GM12878 (cell line): ENCODE measurements at regions not wholly inside any gene's neighbourhood (a gene's known extent, or its start where the extent isn't known, plus 50 kb on each side); places are given as distances from the start of the nearest gene placed in this dataset.

Experiments used
- BRCA1 ChIP-seq: IDR thresholded peaks from 2 replicates; pipeline ENCODE4 v1.6.1; 2011; ENCODE audit warnings: low read depth, low read length, improper control_type of control experiment
- CREM ChIP-seq: IDR thresholded peaks from 2 replicates; pipeline ENCODE4 v1.6.1; 2014; ENCODE audit warnings: antibody characterized with exemption, low read depth
- CTCF ChIP-seq, 3 experiments: IDR thresholded peaks in 2 of 3; conservative IDR thresholded peaks in 1 of 3; 2 replicates each; pipeline ENCODE4 v1.5.1; 2011; ENCODE audit warnings: low read depth in 3 of 3, low read length in 3 of 3, mild to moderate bottlenecking in 3 of 3, control low read depth in 2 of 3, moderate library complexity in 2 of 3, inconsistent platforms in 1 of 3, mixed read lengths in 1 of 3; ENCODE audit not compliant: control insufficient read depth in 2 of 3, insufficient read depth in 1 of 3; ENCODE audit errors: extremely low read depth in 1 of 3
- EZH2 ChIP-seq: IDR thresholded peaks from 2 replicates; pipeline ENCODE4 v1.6.1; 2012; ENCODE audit warnings: low read depth, mild to moderate bottlenecking, control low read depth, inconsistent platforms, low read length, borderline replicate concordance; ENCODE audit not compliant: control insufficient read depth
- HDAC6 ChIP-seq: fragments of 200-600 bp; sonication (generic); IDR thresholded peaks from one replicate; pipeline ENCODE4 v1.8.0; 2017; ENCODE audit warnings: antibody characterized with exemption; ENCODE audit not compliant: unreplicated experiment
- KDM1A ChIP-seq: fragments of 200-600 bp; sonication (generic); IDR thresholded peaks from 2 replicates; pipeline ENCODE4 v1.6.1; 2016; ENCODE audit warnings: borderline replicate concordance
- POLR2AphosphoS5 ChIP-seq: IDR thresholded peaks from 2 replicates; pipeline ENCODE4 v1.6.1; 2011; ENCODE audit warnings: mild to moderate bottlenecking, low read length, inconsistent platforms
- SRF ChIP-seq, 2 experiments: IDR thresholded peaks; 2 replicates each; pipeline ENCODE4 v1.6.1; 2011; ENCODE audit warnings: low read depth in 2 of 2, low read length in 2 of 2, mild to moderate bottlenecking in 1 of 2, moderate library complexity in 1 of 2
- USF2 ChIP-seq: IDR thresholded peaks from 2 replicates; pipeline ENCODE4 v1.6.1; 2011; ENCODE audit warnings: low read depth, low read length, improper control_type of control experiment, borderline replicate concordance
- YY1 ChIP-seq: IDR thresholded peaks from 2 replicates; pipeline ENCODE4 v1.6.1; 2011; ENCODE audit warnings: low read depth, mild to moderate bottlenecking, low read length
- ZBTB40 ChIP-seq: fragments of 450-650 bp; IDR thresholded peaks from 2 replicates; pipeline ENCODE4 v1.6.1; 2016; ENCODE audit warnings: mild to moderate bottlenecking, moderate library complexity, borderline replicate concordance
- ZNF274 ChIP-seq: IDR thresholded peaks from one replicate; pipeline ENCODE4 v1.8.0; 2011; ENCODE audit not compliant: insufficient read length, insufficient read depth
- ZNF384 ChIP-seq: IDR thresholded peaks from 2 replicates; pipeline ENCODE4 v1.6.1; 2012; ENCODE audit warnings: low read depth, mild to moderate bottlenecking, low read length, improper control_type of control experiment, borderline replicate concordance
- TF ChIP-seq, protein P1 (sequence below): IDR thresholded peaks from 2 replicates; pipeline ENCODE4 v1.6.1; 2012; ENCODE audit warnings: improper control_type of control experiment, low read depth, low read length; ENCODE audit not compliant: insufficient replicate concordance

DNA sequence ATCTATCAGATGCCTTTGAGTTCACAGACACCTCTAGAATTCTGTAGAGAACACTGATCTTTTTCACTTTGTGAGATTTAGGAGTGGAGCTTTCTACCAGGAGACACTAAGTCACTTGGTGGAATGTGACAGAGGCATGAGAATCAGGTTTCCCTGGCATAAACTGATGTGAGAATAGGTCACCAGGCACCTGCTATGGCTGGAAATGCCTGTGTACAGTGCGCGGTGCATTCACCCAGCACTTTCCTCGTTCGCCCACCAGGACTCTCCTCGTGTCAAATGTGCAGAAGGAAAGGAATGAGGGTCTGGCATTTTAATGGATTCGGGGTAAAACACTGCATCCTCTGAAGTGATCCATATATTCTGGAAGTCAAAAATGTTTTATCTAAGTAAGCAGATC lies 281.8 kb upstream of the TUT7 start:
- TF ChIP-seq, protein P1, sequence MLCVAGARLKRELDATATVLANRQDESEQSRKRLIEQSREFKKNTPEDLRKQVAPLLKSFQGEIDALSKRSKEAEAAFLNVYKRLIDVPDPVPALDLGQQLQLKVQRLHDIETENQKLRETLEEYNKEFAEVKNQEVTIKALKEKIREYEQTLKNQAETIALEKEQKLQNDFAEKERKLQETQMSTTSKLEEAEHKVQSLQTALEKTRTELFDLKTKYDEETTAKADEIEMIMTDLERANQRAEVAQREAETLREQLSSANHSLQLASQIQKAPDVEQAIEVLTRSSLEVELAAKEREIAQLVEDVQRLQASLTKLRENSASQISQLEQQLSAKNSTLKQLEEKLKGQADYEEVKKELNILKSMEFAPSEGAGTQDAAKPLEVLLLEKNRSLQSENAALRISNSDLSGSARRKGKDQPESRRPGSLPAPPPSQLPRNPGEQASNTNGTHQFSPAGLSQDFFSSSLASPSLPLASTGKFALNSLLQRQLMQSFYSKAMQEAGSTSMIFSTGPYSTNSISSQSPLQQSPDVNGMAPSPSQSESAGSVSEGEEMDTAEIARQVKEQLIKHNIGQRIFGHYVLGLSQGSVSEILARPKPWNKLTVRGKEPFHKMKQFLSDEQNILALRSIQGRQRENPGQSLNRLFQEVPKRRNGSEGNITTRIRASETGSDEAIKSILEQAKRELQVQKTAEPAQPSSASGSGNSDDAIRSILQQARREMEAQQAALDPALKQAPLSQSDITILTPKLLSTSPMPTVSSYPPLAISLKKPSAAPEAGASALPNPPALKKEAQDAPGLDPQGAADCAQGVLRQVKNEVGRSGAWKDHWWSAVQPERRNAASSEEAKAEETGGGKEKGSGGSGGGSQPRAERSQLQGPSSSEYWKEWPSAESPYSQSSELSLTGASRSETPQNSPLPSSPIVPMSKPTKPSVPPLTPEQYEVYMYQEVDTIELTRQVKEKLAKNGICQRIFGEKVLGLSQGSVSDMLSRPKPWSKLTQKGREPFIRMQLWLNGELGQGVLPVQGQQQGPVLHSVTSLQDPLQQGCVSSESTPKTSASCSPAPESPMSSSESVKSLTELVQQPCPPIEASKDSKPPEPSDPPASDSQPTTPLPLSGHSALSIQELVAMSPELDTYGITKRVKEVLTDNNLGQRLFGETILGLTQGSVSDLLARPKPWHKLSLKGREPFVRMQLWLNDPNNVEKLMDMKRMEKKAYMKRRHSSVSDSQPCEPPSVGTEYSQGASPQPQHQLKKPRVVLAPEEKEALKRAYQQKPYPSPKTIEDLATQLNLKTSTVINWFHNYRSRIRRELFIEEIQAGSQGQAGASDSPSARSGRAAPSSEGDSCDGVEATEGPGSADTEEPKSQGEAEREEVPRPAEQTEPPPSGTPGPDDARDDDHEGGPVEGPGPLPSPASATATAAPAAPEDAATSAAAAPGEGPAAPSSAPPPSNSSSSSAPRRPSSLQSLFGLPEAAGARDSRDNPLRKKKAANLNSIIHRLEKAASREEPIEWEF: no peak
- no peak for TF ChIP-seq ZNF384
- no peak for TF ChIP-seq POLR2AphosphoS5
- TF ChIP-seq USF2: no peak
- no peak for TF ChIP-seq KDM1A
- no peak for TF ChIP-seq HDAC6
- TF ChIP-seq CREM: no peak
- TF ChIP-seq YY1: no peak
- no peak for TF ChIP-seq SRF (IDR thresholded peaks at IDR 0.05; ENCODE audit: low read depth in 2 of 2, low read length in 2 of 2)
- no peak for TF ChIP-seq EZH2
- TF ChIP-seq ZNF274: no peak
- no peak for TF ChIP-seq CTCF (IDR thresholded peaks at IDR 0.05 in 2 of 3, conservative IDR thresholded peaks at IDR 0.05 in 1 of 3; ENCODE audit: control insufficient read depth in 2 of 3, extremely low read depth in 1 of 3, insufficient read depth in 1 of 3, low read depth in 3 of 3, low read length in 3 of 3)
- no peak for TF ChIP-seq ZBTB40
- no peak for TF ChIP-seq BRCA1
